Activated CD8-positive, alpha-beta T cell treated with anti-CD3 and anti-CD28 coated beads, Interleukin-2, amount 10 ng/mL, durations not matched to agents 7 days and 5 days (primary cell): ENCODE measurements at regions not wholly inside any gene's neighbourhood (a gene's known extent, or its start where the extent isn't known, plus 50 kb on each side); places are given as distances from the start of the nearest gene placed in this dataset.

Source experiments
- ATAC-seq: fragments of 150-1000 bp; cut with Tn5 transposase; one replicate; pipeline ENCODE4 v1.10.0; 2021; ENCODE audit warnings: moderate library complexity
- CTCF ChIA-PET: fragments of 350-600 bp; sonication (Branson Sonifier 250); formaldehyde crosslinking; loops from one replicate; lab custom pipeline; 2021; ENCODE audit warnings: antibody characterized with exemption; lab: Charles Lee
- POLR2A ChIA-PET: fragments of 350-600 bp; sonication (Branson Sonifier 250); formaldehyde crosslinking; loops from one replicate; lab custom pipeline; 2021; ENCODE audit warnings: antibody characterized with exemption; lab: Charles Lee
- DNase-seq: peaks from one replicate; pipeline ENCODE4 v3.0.0-alpha.2; 2020
- H3K27ac Mint-ChIP-seq: one replicate; pipeline ENCODE4 v1.8.0; 2021; ENCODE audit warnings: mild to moderate bottlenecking, mixed read lengths
- H3K27me3 Mint-ChIP-seq: one replicate; pipeline ENCODE4 v1.8.0; 2021; ENCODE audit warnings: low read depth, mixed read lengths
- H3K36me3 Mint-ChIP-seq: one replicate; pipeline ENCODE4 v1.8.0; 2021; ENCODE audit warnings: low read depth, mixed read lengths
- H3K4me1 Mint-ChIP-seq: one replicate; pipeline ENCODE4 v1.8.0; 2021; ENCODE audit warnings: low read depth, mixed read lengths
- H3K4me3 Mint-ChIP-seq: one replicate; pipeline ENCODE4 v1.8.0; 2021; ENCODE audit warnings: mild to moderate bottlenecking, mixed read lengths
- H3K9me3 Mint-ChIP-seq: one replicate; pipeline ENCODE4 v1.8.0; 2022; ENCODE audit warnings: mixed read lengths; ENCODE audit not compliant: insufficient read depth

DNA sequence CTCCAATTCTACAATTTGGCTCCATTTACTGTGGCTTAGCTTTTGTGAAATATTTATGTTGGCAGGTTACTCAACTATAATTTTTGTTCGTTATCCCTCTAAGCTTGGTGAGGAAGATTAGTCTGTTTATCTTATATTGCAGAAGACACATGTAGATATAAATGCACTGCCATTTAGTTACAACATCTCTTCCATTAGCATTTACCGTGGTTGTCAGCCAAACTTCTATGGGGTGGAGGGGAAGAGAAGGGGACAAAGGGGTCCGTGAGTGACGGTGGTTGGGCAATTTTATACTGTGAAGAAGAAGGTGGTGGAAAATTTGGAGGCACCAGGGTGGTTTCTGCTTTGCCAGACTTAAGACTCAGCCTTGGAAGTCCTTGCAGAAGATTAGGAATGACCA lies 117.6 kb upstream of the CXCR4 start:
- Mint-ChIP-seq H3K4me3 (no peak overlapping the region), H3K4me1 (peaks cover 35% of the 10 kb centered on the region), H3K36me3 (peaks cover 5% of the 10 kb centered on the region), H3K27me3 (peaks cover 10% of the 10 kb centered on the region), H3K27ac (no peak overlapping the region), H3K9me3 (no peaks in the 10 kb centered on the region)
- POLR2A ChIA-PET, result no interaction called here
- DNase-seq, result no peak
- CTCF ChIA-PET, result no interaction called here
- ATAC-seq, result no peak

DNA sequence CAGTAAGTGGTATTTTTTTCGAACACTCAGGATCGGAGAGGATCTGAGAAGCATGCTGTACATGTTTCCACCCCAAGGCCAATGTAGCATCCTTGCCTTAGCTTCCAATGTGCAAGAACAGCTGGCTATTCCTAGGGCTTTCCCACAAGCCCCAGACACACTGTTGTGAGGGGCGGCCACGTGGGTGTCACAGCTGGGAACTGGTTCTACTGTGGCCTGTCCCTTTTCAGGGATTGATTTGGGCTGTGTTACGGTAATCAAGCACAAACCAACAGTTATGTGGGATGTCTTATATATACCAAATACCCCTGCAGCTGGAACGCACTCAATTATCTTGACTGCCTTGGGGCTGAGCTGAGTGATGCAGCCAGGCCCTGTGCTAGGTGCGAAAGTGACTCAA lies 116.3 kb upstream of the CXCR4 start:
- CTCF ChIA-PET, result interaction anchor here (0.7 to 1.3 kb wide), 2 partner anchors 12 to 15 kb away, joined by 3 read pairs; no protein-coding TSS in a partner anchor

DNA sequence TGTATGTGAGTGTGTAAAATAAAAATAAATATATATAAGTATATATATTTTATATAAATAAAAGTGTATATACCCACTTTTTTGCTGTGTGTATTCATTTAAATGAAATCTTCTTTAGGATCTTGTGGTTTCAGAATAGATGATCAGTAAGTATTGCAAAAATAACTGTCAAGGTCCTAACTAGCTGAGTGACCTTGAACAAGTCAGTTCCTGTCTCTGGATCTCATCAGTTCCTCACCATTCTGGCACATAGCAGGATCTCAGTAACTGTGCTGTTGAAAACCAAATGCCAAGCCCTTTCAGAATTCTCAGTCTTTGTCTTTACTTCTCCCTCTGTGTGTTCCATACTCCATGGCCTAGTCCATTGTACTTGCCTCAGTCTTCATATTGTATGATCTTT lies 115.3 kb upstream of the CXCR4 start:
- no peak overlapping the region for H3K4me3 Mint-ChIP-seq
- POLR2A ChIA-PET, result interaction anchor here (1.4 kb wide), 1 partner anchor 21 kb away, joined by 4 read pairs; no protein-coding TSS in a partner anchor
- peaks cover 2% of the 10 kb centered on the region for H3K36me3 Mint-ChIP-seq
- H3K27me3 Mint-ChIP-seq, result peaks cover 23% of the 10 kb centered on the region
- H3K4me1 Mint-ChIP-seq, result peaks cover 14% of the 10 kb centered on the region
- H3K27ac Mint-ChIP-seq, result no peak overlapping the region
- no peak for ATAC-seq
- no peaks in the 10 kb centered on the region for H3K9me3 Mint-ChIP-seq
- CTCF ChIA-PET, result interaction anchor here (1.3 to 1.4 kb wide), 2 partner anchors 9 to 99 kb away, joined by 3 to 4 read pairs; no protein-coding TSS in a partner anchor
- DNase-seq, result no peak

More for the DNA sequence above, 116.3 kb upstream of the CXCR4 start:
- Mint-ChIP-seq H3K4me3 (no peak overlapping the region), H3K27me3 (peaks cover 17% of the 10 kb centered on the region), H3K27ac (no peak overlapping the region), H3K4me1 (peaks cover 23% of the 10 kb centered on the region), H3K36me3 (peaks cover 2% of the 10 kb centered on the region), H3K9me3 (no peaks in the 10 kb centered on the region)
- DNase-seq (no peak), ATAC-seq (no peak)
- POLR2A ChIA-PET, result no interaction called here

DNA sequence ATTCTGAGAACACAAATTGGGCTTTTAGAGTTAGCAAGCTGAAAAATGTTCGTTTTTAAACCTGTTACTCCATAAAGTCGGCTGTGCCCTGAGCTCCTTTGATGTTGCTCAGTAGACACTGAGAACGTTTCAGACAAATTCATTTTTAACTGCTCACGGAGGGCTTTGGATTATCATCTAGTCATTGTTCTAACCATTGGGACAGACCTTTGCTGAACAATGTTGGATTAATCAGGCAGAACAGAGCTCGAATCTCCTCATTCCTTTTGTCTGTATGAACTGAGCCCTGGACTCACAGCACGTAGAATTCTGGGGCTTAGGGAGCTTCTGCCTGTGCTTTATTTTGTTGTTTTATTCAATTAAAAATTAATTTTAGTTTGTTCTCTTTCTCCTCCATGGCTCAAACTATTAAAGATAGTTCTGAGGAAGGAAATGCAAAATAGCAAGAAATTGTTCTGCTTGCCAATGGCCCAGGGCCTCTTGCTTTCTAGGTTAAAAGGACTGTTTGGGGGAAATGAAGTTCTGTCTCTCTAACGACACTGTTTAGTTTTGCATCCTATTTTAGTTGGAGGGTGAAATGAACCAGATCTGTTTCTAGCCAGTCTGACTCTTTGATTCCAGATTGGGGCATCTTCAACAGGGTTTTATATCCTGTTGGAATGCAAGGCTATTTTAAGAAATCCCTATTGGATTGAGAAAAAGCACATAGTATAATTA lies 114.7 kb upstream of the CXCR4 start:
- Mint-ChIP-seq H3K36me3 (peaks cover under 1% of the 10 kb centered on the region), H3K9me3 (no peaks in the 10 kb centered on the region), H3K27me3 (peaks cover 26% of the 10 kb centered on the region), H3K4me3 (no peak overlapping the region), H3K4me1 (peaks cover 7% of the 10 kb centered on the region), H3K27ac (no peak overlapping the region)
- no peak for ATAC-seq
- ChIA-PET POLR2A (interaction anchor here (1.4 kb wide), 1 partner anchor 20 kb away, joined by 4 read pairs; no protein-coding TSS in a partner anchor), CTCF (interaction anchor here (1.3 to 1.4 kb wide), 2 partner anchors 10 to 99 kb away, joined by 3 to 4 read pairs; no protein-coding TSS in a partner anchor)
- DNase-seq, result no peak

DNA sequence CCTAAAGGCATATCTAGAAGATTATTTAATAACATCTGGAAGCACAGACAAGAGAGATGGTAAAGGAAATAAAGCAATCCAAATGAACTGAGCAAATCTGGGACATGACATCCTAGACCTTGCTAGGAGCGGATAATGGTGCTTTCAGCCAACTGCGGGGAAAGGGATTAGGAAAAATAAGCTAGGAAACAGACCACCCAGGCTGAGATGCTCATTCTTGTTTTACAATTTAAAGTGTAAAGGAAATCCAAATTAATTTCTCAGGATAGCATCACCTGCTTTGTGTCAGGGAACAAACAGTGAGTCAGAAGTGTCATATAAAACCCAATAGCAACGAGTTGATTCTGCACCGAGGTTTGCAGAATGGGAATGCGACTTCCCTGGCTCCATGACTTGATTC lies 112.5 kb upstream of the CXCR4 start:
- ChIA-PET POLR2A (no interaction called here), CTCF (no interaction called here)
- H3K4me3 Mint-ChIP-seq, result no peak overlapping the region
- no peaks in the 10 kb centered on the region for H3K36me3 Mint-ChIP-seq
- DNase-seq (no peak), ATAC-seq (no peak)
- peaks cover 10% of the 10 kb centered on the region for H3K4me1 Mint-ChIP-seq
- H3K27me3 Mint-ChIP-seq, result peaks cover 26% of the 10 kb centered on the region
- no peaks in the 10 kb centered on the region for H3K9me3 Mint-ChIP-seq
- H3K27ac Mint-ChIP-seq, result no peak overlapping the region

DNA sequence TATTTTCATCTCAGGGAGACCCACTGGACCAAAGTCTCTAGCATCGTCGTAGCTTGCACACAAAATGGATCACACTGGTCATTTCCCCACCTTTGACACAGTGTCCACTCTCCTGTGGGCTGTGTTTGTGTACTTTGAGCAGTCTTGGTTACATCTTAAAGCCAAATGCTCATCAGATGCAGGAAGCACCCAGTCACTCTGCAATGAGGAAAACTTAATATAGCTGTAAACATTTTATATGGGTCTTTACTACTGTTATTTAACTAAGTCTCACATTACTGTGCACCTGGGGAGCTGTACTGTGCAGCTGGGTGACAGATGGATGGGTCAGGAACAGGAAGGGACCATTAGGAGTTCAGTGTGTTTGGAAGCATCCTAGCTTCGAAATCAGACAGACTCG lies 109.0 kb upstream of the CXCR4 start:
- POLR2A ChIA-PET, result no interaction called here
- Mint-ChIP-seq H3K27me3 (peaks cover 26% of the 10 kb centered on the region), H3K4me3 (no peak overlapping the region), H3K4me1 (peaks cover 13% of the 10 kb centered on the region), H3K27ac (no peak overlapping the region), H3K36me3 (no peaks in the 10 kb centered on the region), H3K9me3 (no peaks in the 10 kb centered on the region)
- DNase-seq (no peak), ATAC-seq (no peak)
- CTCF ChIA-PET, result interaction anchor here (1.9 to 3.0 kb wide), 2 partner anchors 11 to 90 kb away, joined by 7 to 16 read pairs; no protein-coding TSS in a partner anchor

DNA sequence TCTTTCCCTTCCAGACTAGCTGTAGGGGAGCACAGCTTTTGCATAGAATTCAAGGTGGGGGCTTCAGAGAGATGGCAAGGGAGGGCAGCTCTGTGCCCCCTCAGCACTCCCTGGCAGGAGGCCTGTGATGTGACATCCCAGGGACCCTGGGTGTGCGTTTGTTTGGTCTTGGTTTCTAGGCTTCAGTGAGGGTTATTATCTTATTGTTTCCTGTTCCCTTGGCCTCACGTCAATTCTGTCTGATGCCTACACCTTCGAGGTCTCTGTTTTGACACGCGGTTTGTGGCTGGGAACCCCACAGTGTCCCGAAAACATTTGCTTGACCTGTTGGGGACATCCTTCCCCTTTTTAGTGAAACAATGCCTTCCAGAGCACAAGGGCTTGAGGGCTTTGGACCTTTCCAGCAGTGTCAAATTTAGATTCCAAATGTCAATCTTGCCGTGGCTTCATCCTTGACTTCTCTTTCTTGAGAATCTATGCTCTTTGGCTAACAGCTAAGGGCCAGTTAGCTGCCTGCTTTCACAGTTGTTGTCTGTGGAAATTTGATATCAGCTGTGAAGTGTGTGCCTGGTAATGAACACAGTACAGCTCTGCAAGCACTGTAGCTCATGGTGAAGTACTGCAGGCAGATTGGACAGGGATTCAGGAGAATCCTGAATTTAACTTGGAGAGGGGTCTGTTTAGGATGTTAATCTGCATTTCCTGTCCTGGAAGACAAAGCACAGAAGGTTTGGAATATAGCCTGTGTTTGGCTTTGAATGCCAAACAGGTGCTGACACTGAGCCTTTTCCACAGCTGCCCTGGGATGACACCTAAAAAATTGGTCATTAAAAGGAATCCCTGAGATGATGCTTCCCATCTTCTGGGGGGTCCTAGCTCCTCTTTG lies 108.2 kb upstream of the CXCR4 start:
- peaks cover 22% of the 10 kb centered on the region for H3K27me3 Mint-ChIP-seq
- peak overlapping the region; percentile 35 for H3K27ac Mint-ChIP-seq
- no peaks in the 10 kb centered on the region for H3K9me3 Mint-ChIP-seq
- POLR2A ChIA-PET, result no interaction called here
- DNase-seq (peak; percentile 32), ATAC-seq (peak; percentile 75)
- H3K4me1 Mint-ChIP-seq, result peaks cover 13% of the 10 kb centered on the region
- no peaks in the 10 kb centered on the region for H3K36me3 Mint-ChIP-seq
- no peak overlapping the region for H3K4me3 Mint-ChIP-seq
- CTCF ChIA-PET, result interaction anchor here (0.7 to 3.0 kb wide), 3 partner anchors 12 to 158 kb away, joined by 3 to 16 read pairs (median 7); no protein-coding TSS in a partner anchor

DNA sequence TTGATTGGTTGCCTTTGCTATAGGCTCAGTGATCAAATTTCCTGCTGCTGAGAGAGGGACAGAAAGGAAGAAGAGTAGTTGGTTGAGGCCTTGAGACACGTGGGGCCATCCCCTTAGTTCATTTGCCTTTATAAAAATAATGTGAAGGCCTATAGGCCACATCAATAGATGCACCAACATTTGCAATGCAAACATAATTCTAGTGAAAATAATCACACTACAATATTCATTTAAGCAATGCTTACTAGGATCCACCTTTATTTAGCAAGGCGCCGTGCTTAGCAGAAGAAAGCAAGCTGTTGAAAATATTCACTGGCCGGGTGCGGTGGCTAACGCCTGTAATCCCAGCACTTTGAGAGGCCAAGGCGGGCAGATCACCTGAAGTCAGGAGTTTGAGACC lies 105.3 kb upstream of the CXCR4 start:
- Mint-ChIP-seq H3K27ac (no peak overlapping the region), H3K4me3 (no peak overlapping the region), H3K9me3 (no peaks in the 10 kb centered on the region), H3K27me3 (peaks cover 5% of the 10 kb centered on the region), H3K4me1 (peaks cover 13% of the 10 kb centered on the region), H3K36me3 (no peaks in the 10 kb centered on the region)
- ATAC-seq (no peak), DNase-seq (no peak)
- ChIA-PET POLR2A (no interaction called here), CTCF (interaction anchor here (1.1 to 1.3 kb wide), 2 partner anchors 10 to 15 kb away, joined by 3 to 6 read pairs; no protein-coding TSS in a partner anchor)

DNA sequence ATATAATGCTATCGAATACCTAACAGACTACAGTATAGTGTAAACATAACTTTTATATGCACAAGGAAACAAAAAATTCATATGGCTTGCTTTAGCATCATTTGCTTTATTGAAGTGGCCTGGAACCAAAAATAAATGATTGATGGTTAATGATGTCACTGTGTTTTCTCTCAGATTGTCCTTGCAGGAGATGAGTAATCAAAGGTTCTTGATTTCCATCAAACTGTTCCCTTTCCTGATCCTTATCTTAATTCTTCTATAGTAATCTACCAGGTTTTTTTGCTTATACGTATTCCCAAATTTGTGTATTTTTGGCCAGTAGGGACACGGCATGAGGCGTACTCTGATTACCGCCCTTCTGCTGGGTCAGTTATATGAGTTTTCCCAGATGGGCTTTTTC lies 104.9 kb upstream of the CXCR4 start:
- ChIA-PET POLR2A (no interaction called here), CTCF (interaction anchor here (1.1 kb wide), 1 partner anchor 10 kb away, joined by 3 read pairs; no protein-coding TSS in a partner anchor)
- ATAC-seq, result no peak
- H3K27me3 Mint-ChIP-seq, result peaks cover 2% of the 10 kb centered on the region
- no peaks in the 10 kb centered on the region for H3K36me3 Mint-ChIP-seq
- H3K27ac Mint-ChIP-seq, result no peak overlapping the region
- H3K4me3 Mint-ChIP-seq, result no peak overlapping the region
- no peaks in the 10 kb centered on the region for H3K9me3 Mint-ChIP-seq
- H3K4me1 Mint-ChIP-seq, result peaks cover 13% of the 10 kb centered on the region
- no peak for DNase-seq

DNA sequence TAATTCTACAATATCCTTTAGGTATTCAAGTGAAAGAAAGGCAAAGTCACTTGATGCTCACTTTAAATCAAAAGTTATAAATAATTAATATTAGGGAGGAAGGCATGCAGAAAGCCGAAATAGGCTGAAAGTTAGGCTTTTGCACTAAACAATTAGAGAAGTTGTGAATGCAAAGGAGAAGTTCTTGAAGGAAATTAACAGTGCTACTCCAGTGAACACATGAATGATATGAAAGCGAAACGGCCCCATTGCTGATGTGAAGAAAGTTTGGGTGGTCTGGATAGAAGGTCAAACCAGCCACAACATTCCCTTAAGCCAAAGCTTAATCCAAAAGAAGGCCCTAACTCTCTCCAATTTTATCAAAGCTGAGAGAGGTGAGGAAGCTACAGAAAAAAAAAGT lies 103.1 kb upstream of the CXCR4 start:
- H3K27ac Mint-ChIP-seq, result no peak overlapping the region
- no peaks in the 10 kb centered on the region for H3K9me3 Mint-ChIP-seq
- POLR2A ChIA-PET, result no interaction called here
- no peak overlapping the region for H3K4me3 Mint-ChIP-seq
- no peaks in the 10 kb centered on the region for H3K36me3 Mint-ChIP-seq
- no peak for DNase-seq
- H3K27me3 Mint-ChIP-seq, result peaks cover 2% of the 10 kb centered on the region
- peaks cover 8% of the 10 kb centered on the region for H3K4me1 Mint-ChIP-seq
- no peak for ATAC-seq
- CTCF ChIA-PET, result interaction anchor here (1.2 kb wide), 1 partner anchor 13 kb away, joined by 3 read pairs; no protein-coding TSS in a partner anchor

DNA sequence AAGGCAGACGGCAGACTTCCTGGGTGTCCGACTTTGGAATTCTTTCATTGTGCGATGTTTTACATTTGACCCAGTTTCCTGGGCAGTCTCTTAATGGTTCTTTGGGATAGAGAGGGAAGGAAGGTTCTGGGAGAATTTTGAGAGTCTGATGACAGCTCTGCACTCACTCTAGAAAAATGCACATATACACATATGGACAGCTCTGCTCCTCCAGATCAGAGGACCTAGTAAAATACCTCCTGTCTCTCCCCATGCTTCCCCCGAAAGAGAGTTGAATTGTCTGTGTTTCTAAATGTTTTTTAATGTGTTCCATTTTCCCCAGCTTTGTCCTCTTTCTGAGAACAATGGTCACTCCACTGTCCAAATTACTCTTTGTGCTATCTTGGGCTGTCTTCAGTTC lies 102.0 kb upstream of the CXCR4 start:
- no peak overlapping the region for H3K27ac Mint-ChIP-seq
- H3K4me3 Mint-ChIP-seq, result no peak overlapping the region
- ChIA-PET POLR2A (no interaction called here), CTCF (interaction anchor here (0.9 to 1.2 kb wide), 2 partner anchors 14 to 306 kb away, joined by 3 to 4 read pairs; no protein-coding TSS in a partner anchor)
- no peaks in the 10 kb centered on the region for H3K9me3 Mint-ChIP-seq
- no peak for DNase-seq
- H3K27me3 Mint-ChIP-seq, result peaks cover 4% of the 10 kb centered on the region
- no peak for ATAC-seq
- H3K4me1 Mint-ChIP-seq, result no peaks in the 10 kb centered on the region
- no peaks in the 10 kb centered on the region for H3K36me3 Mint-ChIP-seq
